T-cell (primary cell): ENCODE measurements at regions not wholly inside any gene's neighbourhood (a gene's known extent, or its start where the extent isn't known, plus 50 kb on each side); places are given as distances from the start of the nearest gene placed in this dataset.

Source experiments
- ATAC-seq, 4 experiments: fragments of 200-7000 bp in 3 of 4; fragments of 150-1000 bp in 1 of 4; cut with Tn5 transposase; replicated peaks in 1 of 4; 1 replicate in 3 of 4; 2 replicates in 1 of 4; pipeline ENCODE4 v1.10.0; 2021; ENCODE audit warnings: moderate library complexity in 3 of 4, mild to moderate bottlenecking in 2 of 4, moderate number of reproducible peaks in 1 of 4
- CTCF ChIA-PET, 2 donors: fragments of 300-600 bp; sonication (Branson Sonifier 250); formaldehyde crosslinking; loops; one replicate each; lab custom pipeline; 2022; ENCODE audit warnings: antibody characterized with exemption in 2 of 2; lab: Charles Lee
- POLR2A ChIA-PET, 2 donors: fragments of 300-600 bp; sonication (Branson Sonifier 250); formaldehyde crosslinking; loops; one replicate each; lab custom pipeline; 2022; ENCODE audit warnings: antibody characterized with exemption in 2 of 2; lab: Charles Lee
- DNase-seq, 35 experiments: peaks; one replicate each; pipeline versions ENCODE4 v3.0.0 to v3.0.0-alpha.2; 2013 to 2023
- H3K27ac ChIP-seq: one replicate; pipeline ENCODE4 v1.5.1; 2013; ENCODE audit warnings: low read length
- H3K27me3 ChIP-seq, 2 experiments: replicated peaks in 1 of 2; 1 replicate in 1 of 2; 2 replicates in 1 of 2; pipeline versions ENCODE4 v1.6.1 to v1.7.0; 2013; ENCODE audit warnings: low read length in 1 of 2, mixed read lengths in 1 of 2; ENCODE audit not compliant: control insufficient read depth in 2 of 2, insufficient read depth in 2 of 2; ENCODE audit errors: extremely low read depth in 1 of 2
- H3K36me3 ChIP-seq, 2 donors: 1 replicate in 1 of 2; 2 replicates in 1 of 2; pipeline versions ENCODE4 v1.6.1 to v1.7.0; 2013; ENCODE audit warnings: low read length in 1 of 2; ENCODE audit not compliant: control insufficient read depth in 2 of 2, insufficient read depth in 1 of 2; ENCODE audit errors: extremely low read depth in 1 of 2
- H3K4me1 ChIP-seq, 2 experiments: 1 replicate in 1 of 2; 2 replicates in 1 of 2; pipeline versions ENCODE4 v1.6.1 to v1.7.0; 2013; ENCODE audit warnings: low read length in 2 of 2, mixed read lengths in 1 of 2; ENCODE audit not compliant: insufficient read depth in 2 of 2, control insufficient read depth in 1 of 2; ENCODE audit errors: extremely low read depth in 1 of 2
- H3K4me3 ChIP-seq, 2 donors: 1 replicate in 1 of 2; 2 replicates in 1 of 2; pipeline versions ENCODE4 v1.5.1 to v1.7.0; 2013; ENCODE audit warnings: mild to moderate bottlenecking in 2 of 2, low read length in 1 of 2, moderate library complexity in 1 of 2; ENCODE audit not compliant: control insufficient read depth in 1 of 2; ENCODE audit errors: extremely low read depth in 1 of 2
- H3K9me3 ChIP-seq: 2 replicates; pipeline ENCODE4 v1.7.0; 2013
- H3K27ac Mint-ChIP-seq, 2 donors: one replicate each; pipeline ENCODE4 v1.8.0; 2020 to 2021; ENCODE audit warnings: mild to moderate bottlenecking in 2 of 2, mixed read lengths in 2 of 2
- H3K27me3 Mint-ChIP-seq, 2 donors: one replicate each; pipeline ENCODE4 v1.8.0; 2021 to 2022; ENCODE audit warnings: mixed read lengths in 2 of 2
- H3K36me3 Mint-ChIP-seq: one replicate; pipeline ENCODE4 v1.8.0; 2021; ENCODE audit warnings: mixed read lengths
- H3K4me1 Mint-ChIP-seq, 3 donors: one replicate each; pipeline ENCODE4 v1.8.0; 2020 to 2022; ENCODE audit warnings: mixed read lengths in 3 of 3, mild to moderate bottlenecking in 1 of 3
- H3K4me3 Mint-ChIP-seq, 3 donors: one replicate each; pipeline ENCODE4 v1.8.0; 2020 to 2022; ENCODE audit warnings: mild to moderate bottlenecking in 3 of 3, mixed read lengths in 3 of 3, moderate library complexity in 3 of 3
- H3K9me3 Mint-ChIP-seq, 3 donors: one replicate each; pipeline ENCODE4 v1.8.0; 2020 to 2022; ENCODE audit warnings: mixed read lengths in 3 of 3
- WGBS: methylation state at CpG from one replicate; pipeline ENCODE4 v1.1.5; 2013; ENCODE audit warnings: missing lambda C conversion rate; ENCODE audit not compliant: insufficient coverage; 5-methylcytosine and 5-hydroxymethylcytosine counted together

- no peak overlapping the region for H3K27ac ChIP-seq
- POLR2A ChIA-PET: no interaction called here
- no peaks in the 10 kb centered on the region for H3K27me3 ChIP-seq
- no peak for ATAC-seq
- H3K4me3 ChIP-seq: no peak overlapping the region
- Mint-ChIP-seq H3K36me3 (no peaks in the 10 kb centered on the region), H3K9me3 (peaks cover 3 to 7% (median 4%) of the 10 kb centered on the region in 3 donors), H3K4me3 (no peak overlapping the region), H3K4me1 (no peaks in the 10 kb centered on the region), H3K27me3 (peaks cover 3 to 4% of the 10 kb centered on the region in 2 donors), H3K27ac (no peak overlapping the region)
- no peaks in the 10 kb centered on the region for H3K4me1 ChIP-seq
- WGBS: 77% methylated on average over 3 of the region's 6 CpGs
- CTCF ChIA-PET: no interaction called here
- H3K36me3 ChIP-seq: no peaks in the 10 kb centered on the region
- no peaks in the 10 kb centered on the region for H3K9me3 ChIP-seq
- DNase-seq: no peak
Measured at GRCh38 chr2:48883661-48884060, 128.1 kb upstream of the LHCGR start.

- no peaks in the 10 kb centered on the region for H3K36me3 Mint-ChIP-seq
- H3K4me1 Mint-ChIP-seq: no peaks in the 10 kb centered on the region
- H3K27me3 ChIP-seq: no peaks in the 10 kb centered on the region
- H3K27ac Mint-ChIP-seq: no peak overlapping the region
- no peaks in the 10 kb centered on the region for H3K27me3 Mint-ChIP-seq
- no peak overlapping the region for H3K27ac ChIP-seq
- POLR2A ChIA-PET: no interaction called here
- H3K4me3 ChIP-seq: no peak overlapping the region
- DNase-seq (no peak), ATAC-seq (no peak)
- CTCF ChIA-PET: no interaction called here
- H3K4me1 ChIP-seq: no peaks in the 10 kb centered on the region
- H3K4me3 Mint-ChIP-seq: no peak overlapping the region
- H3K36me3 ChIP-seq: no peaks in the 10 kb centered on the region
- H3K9me3 Mint-ChIP-seq: no peaks in the 10 kb centered on the region
- no peaks in the 10 kb centered on the region for H3K9me3 ChIP-seq
- 63% methylated on average over 2 of the region's 2 CpGs for WGBS
Measured at GRCh38 chr2:48874282-48874681, 118.8 kb upstream of the LHCGR start.

DNA sequence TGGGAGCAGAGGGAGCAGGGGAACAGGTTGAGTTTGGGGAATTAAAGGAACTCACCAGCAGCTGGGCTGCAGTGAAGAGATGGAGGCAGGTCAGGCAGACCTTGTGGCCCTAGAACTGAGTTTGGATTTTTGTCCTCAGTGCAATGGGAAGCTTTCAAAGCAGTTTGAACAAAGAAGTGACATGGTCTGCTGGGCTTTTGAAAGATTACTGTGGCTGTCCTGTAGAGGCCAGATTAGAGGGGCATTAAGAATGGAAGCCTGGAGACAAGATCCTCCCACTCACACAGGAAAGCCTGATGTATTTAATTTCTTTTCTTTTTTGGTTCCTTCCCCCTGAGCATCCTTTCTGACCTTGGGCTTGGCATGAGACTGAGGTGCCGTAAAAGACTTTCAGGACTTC lies 118.1 kb upstream of the LHCGR start:
- CTCF ChIA-PET: no interaction called here
- no peak for DNase-seq
- WGBS: no CpG with 5 or more reads among the region's 1 CpG

DNA sequence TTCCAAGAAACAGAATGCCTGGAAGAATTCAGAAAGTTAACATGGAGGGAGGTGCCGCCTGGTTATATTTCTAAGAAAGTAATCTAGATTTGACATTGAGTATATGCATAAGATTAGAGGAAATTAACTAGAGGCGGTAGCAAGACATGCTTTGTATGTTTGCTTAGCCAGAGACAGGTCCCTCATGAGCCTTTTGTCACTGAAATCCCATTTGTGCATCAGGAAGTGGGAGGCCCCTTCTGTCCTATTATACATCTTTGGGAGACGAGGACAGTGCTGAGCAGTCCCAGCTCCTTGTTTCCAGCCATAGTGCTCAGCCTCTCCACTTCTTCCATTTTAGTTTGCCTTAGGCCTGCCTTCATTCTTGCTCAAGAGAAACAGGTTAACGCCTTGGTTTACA lies 115.4 kb upstream of the LHCGR start:
- Histone ChIP-seq H3K4me1 (no peaks in the 10 kb centered on the region), H3K27ac (no peak overlapping the region), H3K9me3 (no peaks in the 10 kb centered on the region), H3K27me3 (no peaks in the 10 kb centered on the region), H3K36me3 (no peaks in the 10 kb centered on the region), H3K4me3 (no peak overlapping the region)
- DNase-seq: no peak
- Mint-ChIP-seq H3K27me3 (no peaks in the 10 kb centered on the region), H3K4me1 (no peaks in the 10 kb centered on the region), H3K4me3 (no peak overlapping the region), H3K9me3 (peaks cover 0 to 5% (median 0%) of the 10 kb centered on the region in 3 donors), H3K27ac (no peak overlapping the region), H3K36me3 (no peaks in the 10 kb centered on the region)
- no peak for ATAC-seq
- 71% methylated on average over 4 of the region's 4 CpGs for WGBS
- CTCF ChIA-PET: no interaction called here
- POLR2A ChIA-PET: no interaction called here

More for the DNA sequence above, 118.1 kb upstream of the LHCGR start:
- Histone ChIP-seq H3K4me1 (no peaks in the 10 kb centered on the region), H3K36me3 (no peaks in the 10 kb centered on the region), H3K27me3 (no peaks in the 10 kb centered on the region), H3K27ac (no peak overlapping the region), H3K9me3 (no peaks in the 10 kb centered on the region), H3K4me3 (no peak overlapping the region)
- Mint-ChIP-seq H3K27me3 (no peaks in the 10 kb centered on the region), H3K4me1 (no peaks in the 10 kb centered on the region), H3K27ac (no peak overlapping the region), H3K9me3 (no peaks in the 10 kb centered on the region), H3K4me3 (no peak overlapping the region), H3K36me3 (no peaks in the 10 kb centered on the region)
- POLR2A ChIA-PET: no interaction called here
- ATAC-seq: no peak

GRCh38 chr2:48870503-48870902 lies 115.0 kb upstream of the LHCGR start:
- Histone ChIP-seq H3K9me3 (no peaks in the 10 kb centered on the region), H3K4me1 (no peaks in the 10 kb centered on the region), H3K27me3 (no peaks in the 10 kb centered on the region), H3K4me3 (no peak overlapping the region), H3K27ac (no peak overlapping the region), H3K36me3 (no peaks in the 10 kb centered on the region)
- H3K36me3 Mint-ChIP-seq: no peaks in the 10 kb centered on the region
- ChIA-PET POLR2A (no interaction called here), CTCF (no interaction called here)
- no peaks in the 10 kb centered on the region for H3K27me3 Mint-ChIP-seq
- H3K9me3 Mint-ChIP-seq: peaks cover 0 to 5% (median 0%) of the 10 kb centered on the region in 3 donors
- H3K4me3 Mint-ChIP-seq: no peak overlapping the region
- DNase-seq (no peak), ATAC-seq (no peak)
- 80% methylated on average over 1 of the region's 2 CpGs for WGBS
- no peak overlapping the region for H3K27ac Mint-ChIP-seq
- no peaks in the 10 kb centered on the region for H3K4me1 Mint-ChIP-seq

GRCh38 chr2:48865704-48866103 lies 110.2 kb upstream of the LHCGR start:
- ChIA-PET CTCF (no interaction called here), POLR2A (interaction anchor here in 1 of 2 donors (0.5 kb wide), 1 partner anchor 35 kb away, joined by 3 read pairs; no protein-coding TSS in a partner anchor)
- no peaks in the 10 kb centered on the region for H3K4me1 Mint-ChIP-seq
- no peaks in the 10 kb centered on the region for H3K36me3 ChIP-seq
- no peaks in the 10 kb centered on the region for H3K4me1 ChIP-seq
- ATAC-seq (no peak), DNase-seq (no peak)
- no peaks in the 10 kb centered on the region for H3K27me3 ChIP-seq
- no peaks in the 10 kb centered on the region for H3K27me3 Mint-ChIP-seq
- H3K9me3 Mint-ChIP-seq: peaks cover 0 to 5% (median 0%) of the 10 kb centered on the region in 3 donors
- no peak overlapping the region for H3K27ac Mint-ChIP-seq
- WGBS: no CpG with 5 or more reads among the region's 2 CpGs
- no peaks in the 10 kb centered on the region for H3K9me3 ChIP-seq
- no peak overlapping the region for H3K4me3 ChIP-seq
- no peak overlapping the region for H3K4me3 Mint-ChIP-seq
- no peaks in the 10 kb centered on the region for H3K36me3 Mint-ChIP-seq
- H3K27ac ChIP-seq: no peak overlapping the region

GRCh38 chr2:48860380-48860779 lies 104.9 kb upstream of the LHCGR start:
- no peak overlapping the region for H3K27ac ChIP-seq
- H3K4me3 Mint-ChIP-seq: no peak overlapping the region
- no peaks in the 10 kb centered on the region for H3K9me3 Mint-ChIP-seq
- peaks cover 5 to 8% of the 10 kb centered on the region in 2 donors for H3K27me3 Mint-ChIP-seq
- no peaks in the 10 kb centered on the region for H3K27me3 ChIP-seq
- H3K36me3 ChIP-seq: no peaks in the 10 kb centered on the region
- no peak overlapping the region for H3K27ac Mint-ChIP-seq
- no peaks in the 10 kb centered on the region for H3K9me3 ChIP-seq
- no peaks in the 10 kb centered on the region for H3K36me3 Mint-ChIP-seq
- no peaks in the 10 kb centered on the region for H3K4me1 Mint-ChIP-seq
- no peaks in the 10 kb centered on the region for H3K4me1 ChIP-seq
- ChIA-PET CTCF (no interaction called here), POLR2A (no interaction called here)
- H3K4me3 ChIP-seq: no peak overlapping the region
- no peak for ATAC-seq
- no peak for DNase-seq
- WGBS: 71% methylated on average over 2 of the region's 2 CpGs
